MM.1S (cell line): ENCODE measurements at regions not wholly inside any gene's neighbourhood (a gene's known extent, or its start where the extent isn't known, plus 50 kb on each side); places are given as distances from the start of the nearest gene placed in this dataset.

Experiments used
- DNase-seq: peaks from one replicate; pipeline ENCODE4 v3.0.0-alpha.2; 2015
- H2AFZ ChIP-seq: fragments of 300-600 bp; sonication (generic); 2 replicates; pipeline ENCODE4 v1.6.0; 2016; ENCODE audit warnings: antibody characterized with exemption, low read length
- H3F3A ChIP-seq: fragments of 300-600 bp; sonication (generic); 2 replicates; pipeline ENCODE4 v1.6.1; 2016; ENCODE audit warnings: mild to moderate bottlenecking, antibody characterized with exemption, low read length, moderate library complexity, mixed read lengths; ENCODE audit not compliant: insufficient read depth
- H3K27ac ChIP-seq: fragments of 300-600 bp; sonication (generic); 2 replicates; pipeline ENCODE4 v1.5.1; 2016; ENCODE audit warnings: mild to moderate bottlenecking, low read length
- H3K27me3 ChIP-seq: fragments of 300-600 bp; sonication (generic); replicated peaks from 2 replicates; pipeline ENCODE4 v1.6.0; 2016; ENCODE audit warnings: low read length; ENCODE audit not compliant: insufficient read depth
- H3K36me3 ChIP-seq: fragments of 300-600 bp; sonication (generic); replicated peaks from 2 replicates; pipeline ENCODE4 v1.6.1; 2016; ENCODE audit warnings: mild to moderate bottlenecking, low read length, mixed read lengths; ENCODE audit not compliant: insufficient read depth
- H3K4me1 ChIP-seq: fragments of 300-600 bp; sonication (generic); 2 replicates; pipeline ENCODE4 v1.6.1; 2016; ENCODE audit warnings: low read length, mixed read lengths
- H3K4me2 ChIP-seq: fragments of 300-600 bp; sonication (generic); 2 replicates; pipeline ENCODE4 v1.6.0; 2016; ENCODE audit warnings: low read depth, low read length
- H3K4me3 ChIP-seq: fragments of 300-600 bp; sonication (generic); 2 replicates; pipeline ENCODE4 v1.5.1; 2016; ENCODE audit warnings: low read length, mixed read lengths
- H3K79me2 ChIP-seq: fragments of 300-600 bp; sonication (generic); 2 replicates; pipeline ENCODE4 v1.6.1; 2016; ENCODE audit warnings: mixed run types, low read length, mixed read lengths
- H3K9ac ChIP-seq: fragments of 300-600 bp; sonication (generic); 2 replicates; pipeline ENCODE4 v1.6.1; 2016; ENCODE audit warnings: low read length, mixed read lengths
- H3K9me2 ChIP-seq: fragments of 300-600 bp; sonication (generic); replicated peaks from 2 replicates; pipeline ENCODE4 v1.6.1; 2016; ENCODE audit warnings: mild to moderate bottlenecking, low read length, mixed read lengths; ENCODE audit not compliant: insufficient read depth
- H3K9me3 ChIP-seq: fragments of 300-600 bp; sonication (generic); replicated peaks from 2 replicates; pipeline ENCODE4 v1.6.1; 2016; ENCODE audit warnings: mild to moderate bottlenecking, low read length, mixed read lengths; ENCODE audit not compliant: insufficient read depth
- H4K20me1 ChIP-seq: fragments of 300-600 bp; sonication (generic); 2 replicates; pipeline ENCODE4 v1.6.1; 2016; ENCODE audit warnings: mild to moderate bottlenecking, low read length, moderate library complexity, mixed read lengths; ENCODE audit not compliant: insufficient read depth
- EZH2 ChIP-seq: fragments of 300-600 bp; sonication (generic); optimal IDR thresholded peaks from 2 replicates; pipeline ENCODE3; 2017; ENCODE audit warnings: low read depth, mild to moderate bottlenecking, antibody characterized with exemption, low read length, mixed read lengths
- EZH2phosphoT487 ChIP-seq: fragments of 300-600 bp; sonication (generic); IDR thresholded peaks from 2 replicates; pipeline ENCODE4 v1.6.1; 2018; ENCODE audit warnings: antibody characterized with exemption, low read length
- TF ChIP-seq, protein P1 (sequence below): fragments of 300-600 bp; sonication (generic); IDR thresholded peaks from 2 replicates; pipeline ENCODE4 v1.5.1; 2016; ENCODE audit warnings: antibody characterized with exemption, low read length, mixed read lengths

DNA sequence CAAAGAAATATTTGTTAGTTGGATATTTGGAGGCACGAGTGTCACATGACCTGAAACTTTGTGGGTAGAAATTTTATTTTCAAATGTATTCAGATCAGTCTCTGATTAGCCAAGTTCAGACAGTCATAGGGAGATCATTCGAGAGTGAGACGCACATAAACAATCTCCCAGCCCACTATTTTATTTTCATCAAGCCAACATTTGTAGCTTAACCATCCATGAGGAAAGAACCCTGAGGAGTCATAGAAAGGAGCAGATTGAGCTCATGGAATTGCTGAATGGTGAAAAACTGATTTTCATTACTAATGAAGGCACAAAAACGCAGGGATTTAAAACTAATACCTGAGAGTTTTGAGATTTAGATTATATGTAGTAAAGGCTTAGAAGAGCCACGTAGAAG, 548.7 kb downstream of the NSUN3 start:
- Histone ChIP-seq H3K4me1 (no peaks in the 10 kb centered on the region), H4K20me1 (no peaks in the 10 kb centered on the region), H3K27ac (no peak overlapping the region), H3K4me3 (no peak overlapping the region), H3K9me3 (no peaks in the 10 kb centered on the region), H3K36me3 (no peaks in the 10 kb centered on the region), H3K9me2 (no peaks in the 10 kb centered on the region), H3K4me2 (no peak overlapping the region), H3K79me2 (no peaks in the 10 kb centered on the region), H3K9ac (no peak overlapping the region), H2AFZ (no peak overlapping the region), H3K27me3 (no peaks in the 10 kb centered on the region), H3F3A (no peaks in the 10 kb centered on the region)
- no peak for DNase-seq
- TF ChIP-seq EZH2 (no peak), EZH2phosphoT487 (no peak)
- TF ChIP-seq, protein P1, sequence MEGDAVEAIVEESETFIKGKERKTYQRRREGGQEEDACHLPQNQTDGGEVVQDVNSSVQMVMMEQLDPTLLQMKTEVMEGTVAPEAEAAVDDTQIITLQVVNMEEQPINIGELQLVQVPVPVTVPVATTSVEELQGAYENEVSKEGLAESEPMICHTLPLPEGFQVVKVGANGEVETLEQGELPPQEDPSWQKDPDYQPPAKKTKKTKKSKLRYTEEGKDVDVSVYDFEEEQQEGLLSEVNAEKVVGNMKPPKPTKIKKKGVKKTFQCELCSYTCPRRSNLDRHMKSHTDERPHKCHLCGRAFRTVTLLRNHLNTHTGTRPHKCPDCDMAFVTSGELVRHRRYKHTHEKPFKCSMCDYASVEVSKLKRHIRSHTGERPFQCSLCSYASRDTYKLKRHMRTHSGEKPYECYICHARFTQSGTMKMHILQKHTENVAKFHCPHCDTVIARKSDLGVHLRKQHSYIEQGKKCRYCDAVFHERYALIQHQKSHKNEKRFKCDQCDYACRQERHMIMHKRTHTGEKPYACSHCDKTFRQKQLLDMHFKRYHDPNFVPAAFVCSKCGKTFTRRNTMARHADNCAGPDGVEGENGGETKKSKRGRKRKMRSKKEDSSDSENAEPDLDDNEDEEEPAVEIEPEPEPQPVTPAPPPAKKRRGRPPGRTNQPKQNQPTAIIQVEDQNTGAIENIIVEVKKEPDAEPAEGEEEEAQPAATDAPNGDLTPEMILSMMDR, result no peak

DNA sequence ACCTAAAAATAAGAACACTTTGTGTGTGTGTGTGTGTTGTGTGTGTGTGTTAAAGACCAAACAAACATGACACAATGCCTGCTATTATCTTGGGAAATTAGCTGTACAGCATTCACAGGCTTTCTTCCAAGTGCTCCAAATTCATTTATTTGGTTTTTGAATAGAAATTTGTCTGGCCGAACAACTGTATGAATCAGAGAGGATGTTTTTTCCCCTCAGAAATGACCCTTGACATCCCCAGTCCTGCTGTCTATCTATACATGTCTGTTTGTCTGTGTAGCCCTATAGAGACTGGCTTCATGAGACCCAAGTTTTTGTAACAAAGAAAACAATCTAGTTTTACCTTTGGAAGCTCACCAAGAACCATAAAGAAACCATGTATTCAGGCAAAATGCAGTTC, 549.8 kb downstream of the NSUN3 start:
- Histone ChIP-seq H3K27me3 (no peaks in the 10 kb centered on the region), H3K36me3 (no peaks in the 10 kb centered on the region), H4K20me1 (no peaks in the 10 kb centered on the region), H3F3A (no peaks in the 10 kb centered on the region), H3K4me3 (no peak overlapping the region), H3K27ac (no peak overlapping the region), H3K9ac (no peak overlapping the region), H3K4me1 (no peaks in the 10 kb centered on the region), H3K9me2 (no peaks in the 10 kb centered on the region), H2AFZ (no peak overlapping the region), H3K79me2 (no peaks in the 10 kb centered on the region), H3K4me2 (no peak overlapping the region), H3K9me3 (no peaks in the 10 kb centered on the region)
- DNase-seq, result no peak
- TF ChIP-seq EZH2phosphoT487 (no peak), EZH2 (no peak)
- TF ChIP-seq, protein P1, result no peak

DNA sequence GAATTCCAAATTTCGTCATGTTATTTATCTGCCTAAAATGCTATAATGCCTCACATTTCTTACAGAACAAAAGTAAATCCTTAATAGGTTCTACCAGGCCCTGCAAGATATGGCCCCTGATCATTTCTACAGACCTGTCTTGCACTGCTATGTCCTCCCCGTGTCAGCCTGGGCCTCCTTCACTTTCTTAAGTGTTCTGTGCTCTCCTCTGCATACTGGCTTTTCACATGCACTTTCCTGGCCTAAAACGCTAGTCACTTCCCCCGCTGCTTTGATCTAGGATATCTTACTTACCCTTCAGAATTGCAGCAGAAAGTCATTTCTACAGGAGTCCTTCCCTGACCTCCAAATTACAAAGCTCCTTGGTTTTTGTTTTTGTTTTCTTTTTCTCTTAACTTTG, 551.3 kb downstream of the NSUN3 start:
- no peaks in the 10 kb centered on the region for H3K79me2 ChIP-seq
- no peak for TF ChIP-seq EZH2
- TF ChIP-seq EZH2phosphoT487, result no peak
- TF ChIP-seq, protein P1, result no peak
- H3K4me1 ChIP-seq, result no peaks in the 10 kb centered on the region
- H3K27ac ChIP-seq, result no peak overlapping the region
- no peak overlapping the region for H3K4me2 ChIP-seq
- no peaks in the 10 kb centered on the region for H3K9me2 ChIP-seq
- no peak overlapping the region for H3K4me3 ChIP-seq
- H3K27me3 ChIP-seq, result no peaks in the 10 kb centered on the region
- no peaks in the 10 kb centered on the region for H3F3A ChIP-seq
- H3K36me3 ChIP-seq, result no peaks in the 10 kb centered on the region
- no peak for DNase-seq
- no peak overlapping the region for H3K9ac ChIP-seq
- no peaks in the 10 kb centered on the region for H3K9me3 ChIP-seq
- H4K20me1 ChIP-seq, result no peaks in the 10 kb centered on the region
- no peak overlapping the region for H2AFZ ChIP-seq
